Testis (tissue), 2 donors: ENCODE measurements at regions not wholly inside any gene's neighbourhood (a gene's known extent, or its start where the extent isn't known, plus 50 kb on each side); places are given as distances from the start of the nearest gene placed in this dataset.

Experiments used
- POLR2A ChIP-seq: fragments of 450-650 bp; IDR thresholded peaks from one replicate; pipeline ENCODE4 v1.6.1; 2017; ENCODE audit warnings: antibody characterized with exemption, mild to moderate bottlenecking, moderate library complexity
- TF ChIP-seq, protein P1 (sequence below), 3 experiments: fragments of 450-650 bp in 2 of 3; fragments of 200-600 bp in 1 of 3; sonication (generic) in 1 of 3; IDR thresholded peaks; one replicate each; pipeline ENCODE4 v1.5.1; 2016 to 2019; ENCODE audit warnings: antibody characterized with exemption in 3 of 3, mild to moderate bottlenecking in 2 of 3, moderate library complexity in 1 of 3

DNA sequence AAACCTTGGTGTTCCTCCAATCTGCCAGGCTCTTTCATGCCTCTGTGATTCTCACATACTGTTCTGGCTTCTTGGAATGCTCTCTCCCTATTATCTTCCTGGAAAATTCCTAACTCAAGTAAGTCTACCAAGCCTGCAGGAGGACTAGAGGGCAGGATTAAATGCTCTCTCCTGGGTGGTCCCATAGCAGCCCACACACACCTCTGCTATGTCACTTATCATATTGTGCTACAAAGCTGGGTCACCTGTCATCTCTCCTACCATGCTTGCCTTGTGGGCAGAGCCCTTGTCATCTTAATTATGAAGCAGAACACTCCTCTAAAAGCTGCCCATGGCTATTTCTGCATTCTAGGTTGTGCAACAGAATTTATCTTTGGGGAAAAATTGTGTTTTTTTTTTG, 344.5 kb upstream of the NOCT start:
- TF ChIP-seq POLR2A: no peak
- TF ChIP-seq, protein P1, sequence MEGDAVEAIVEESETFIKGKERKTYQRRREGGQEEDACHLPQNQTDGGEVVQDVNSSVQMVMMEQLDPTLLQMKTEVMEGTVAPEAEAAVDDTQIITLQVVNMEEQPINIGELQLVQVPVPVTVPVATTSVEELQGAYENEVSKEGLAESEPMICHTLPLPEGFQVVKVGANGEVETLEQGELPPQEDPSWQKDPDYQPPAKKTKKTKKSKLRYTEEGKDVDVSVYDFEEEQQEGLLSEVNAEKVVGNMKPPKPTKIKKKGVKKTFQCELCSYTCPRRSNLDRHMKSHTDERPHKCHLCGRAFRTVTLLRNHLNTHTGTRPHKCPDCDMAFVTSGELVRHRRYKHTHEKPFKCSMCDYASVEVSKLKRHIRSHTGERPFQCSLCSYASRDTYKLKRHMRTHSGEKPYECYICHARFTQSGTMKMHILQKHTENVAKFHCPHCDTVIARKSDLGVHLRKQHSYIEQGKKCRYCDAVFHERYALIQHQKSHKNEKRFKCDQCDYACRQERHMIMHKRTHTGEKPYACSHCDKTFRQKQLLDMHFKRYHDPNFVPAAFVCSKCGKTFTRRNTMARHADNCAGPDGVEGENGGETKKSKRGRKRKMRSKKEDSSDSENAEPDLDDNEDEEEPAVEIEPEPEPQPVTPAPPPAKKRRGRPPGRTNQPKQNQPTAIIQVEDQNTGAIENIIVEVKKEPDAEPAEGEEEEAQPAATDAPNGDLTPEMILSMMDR (IDR thresholded peaks at IDR 0.05): no peak
